GM18502 (cell line): ENCODE measurements at regions not wholly inside any gene's neighbourhood (a gene's known extent, or its start where the extent isn't known, plus 50 kb on each side); places are given as distances from the start of the nearest gene placed in this dataset.
"Not testable (repeated sequence)": the region's sequence is repeated elsewhere in the genome, so short reads cannot be mapped to it uniquely, and the experiment has no call there.

Source experiments
- ATAC-seq: cut with Tn5 transposase; IDR thresholded peaks from one replicate; pipeline ENCODE4 v1.9.1; 2021; ENCODE audit warnings: mild to moderate bottlenecking; ENCODE audit not compliant: unreplicated experiment, poor library complexity

GRCh38 chr5:17118631-17119030 lies 98.8 kb upstream of the BASP1 start:
- ATAC-seq: peak; percentile 73

DNA sequence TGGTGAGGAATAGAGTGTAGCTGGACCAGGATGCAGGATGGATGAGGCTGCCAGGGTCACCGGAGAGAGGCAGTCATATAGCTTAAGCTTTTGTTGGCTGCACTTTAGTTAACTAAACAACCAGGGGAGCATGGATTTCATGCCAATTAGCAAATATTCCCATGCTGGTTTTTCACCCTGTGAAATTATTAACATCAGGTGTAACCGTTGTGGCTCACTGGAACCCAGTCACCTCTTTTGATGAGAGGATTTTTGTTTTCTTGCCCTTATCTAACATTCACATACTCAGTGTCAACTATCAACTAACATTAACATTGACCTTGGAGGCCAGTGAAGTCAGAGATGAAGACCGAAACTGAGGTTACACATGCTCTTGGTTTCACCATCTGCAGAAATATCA lies 97.2 kb upstream of the BASP1 start:
- no peak for ATAC-seq

- no peak for ATAC-seq
Observed at GRCh38 chr5:17121776-17122175, 95.7 kb upstream of the BASP1 start.

GRCh38 chr5:17123010-17123409 lies 94.4 kb upstream of the BASP1 start:
- ATAC-seq: no peak

DNA sequence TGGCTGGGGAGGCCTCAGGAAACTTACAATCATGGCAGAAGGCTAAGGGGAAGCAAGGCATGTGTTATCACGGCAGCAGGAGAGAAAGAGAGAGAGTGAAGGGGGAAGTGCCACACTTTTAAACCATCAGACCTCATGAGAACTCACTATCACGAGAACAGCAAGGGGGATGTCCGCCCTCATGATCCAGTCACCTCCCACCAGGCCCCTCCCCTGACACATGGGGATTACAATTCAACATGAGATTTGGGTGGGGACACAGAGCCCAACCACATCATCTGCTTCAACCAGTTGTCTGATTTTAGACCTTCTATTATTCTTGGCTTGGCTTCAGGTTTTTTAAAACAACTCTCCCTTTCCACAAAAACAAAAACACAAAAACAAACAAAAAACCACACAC lies 93.7 kb upstream of the BASP1 start:
- not testable (repeated sequence) for ATAC-seq

DNA sequence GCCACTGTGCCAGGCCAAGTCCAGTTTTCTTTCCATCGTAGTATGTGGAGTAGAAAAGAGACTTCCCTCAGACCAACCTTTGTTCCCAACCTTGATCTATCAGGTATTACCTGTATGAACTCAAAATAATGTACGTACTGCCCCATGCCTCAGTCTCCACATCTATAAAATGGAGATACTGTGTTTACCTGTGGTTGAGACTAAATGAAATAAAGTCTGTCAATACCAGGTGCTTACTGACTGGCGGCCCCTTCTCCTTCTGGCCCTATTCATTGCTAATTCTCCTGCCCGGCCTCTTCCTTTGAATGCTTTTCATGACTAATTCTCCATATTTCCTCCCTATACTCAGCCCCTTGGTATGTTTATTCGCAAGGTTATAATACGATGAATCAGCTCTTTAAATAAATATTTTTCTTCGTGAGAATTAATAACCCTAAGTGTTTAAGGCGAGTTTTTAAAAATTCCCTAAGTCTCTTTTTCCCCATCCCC lies 89.6 kb upstream of the BASP1 start:
- ATAC-seq: no peak

GRCh38 chr5:17129093-17129849 lies 88.2 kb upstream of the BASP1 start:
- ATAC-seq: no peak

- not testable (repeated sequence) for ATAC-seq
Observed at GRCh38 chr5:17130302-17130701, 87.1 kb upstream of the BASP1 start.

DNA sequence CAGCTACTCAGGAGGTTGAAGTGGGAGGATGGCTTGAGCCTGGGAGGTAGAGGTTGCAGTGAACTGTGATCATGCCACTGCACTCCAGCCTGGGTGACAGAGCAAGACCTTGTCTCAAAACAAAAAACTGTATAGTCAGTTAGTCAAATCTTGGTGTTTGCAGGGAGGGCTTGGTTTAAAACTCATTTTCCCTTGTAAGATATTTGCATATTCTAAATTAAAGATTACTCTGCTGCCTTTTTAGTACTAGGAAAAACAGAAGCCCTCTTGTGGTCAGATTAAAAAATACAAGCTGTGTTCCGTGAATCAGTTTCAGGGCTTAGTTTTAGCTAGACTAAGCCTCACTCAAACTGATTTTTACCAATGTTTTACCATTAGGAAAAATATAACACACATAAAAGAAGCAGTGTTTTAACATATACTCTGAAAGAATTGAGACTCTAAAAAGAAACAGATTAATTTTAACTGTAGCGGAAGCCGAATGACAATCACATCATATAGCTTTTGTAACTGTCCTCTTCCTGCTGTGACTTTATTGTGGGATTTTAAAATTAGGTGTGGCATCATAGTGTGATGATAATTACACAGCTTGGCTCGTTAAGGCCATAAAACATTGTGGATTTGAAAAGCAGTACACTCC lies 84.9 kb upstream of the BASP1 start:
- peak; percentile 68 for ATAC-seq

GRCh38 chr5:17135050-17135449 lies 82.4 kb upstream of the BASP1 start:
- no peak for ATAC-seq

- ATAC-seq: no peak
Observed at GRCh38 chr5:17143335-17143734, 74.1 kb upstream of the BASP1 start.

DNA sequence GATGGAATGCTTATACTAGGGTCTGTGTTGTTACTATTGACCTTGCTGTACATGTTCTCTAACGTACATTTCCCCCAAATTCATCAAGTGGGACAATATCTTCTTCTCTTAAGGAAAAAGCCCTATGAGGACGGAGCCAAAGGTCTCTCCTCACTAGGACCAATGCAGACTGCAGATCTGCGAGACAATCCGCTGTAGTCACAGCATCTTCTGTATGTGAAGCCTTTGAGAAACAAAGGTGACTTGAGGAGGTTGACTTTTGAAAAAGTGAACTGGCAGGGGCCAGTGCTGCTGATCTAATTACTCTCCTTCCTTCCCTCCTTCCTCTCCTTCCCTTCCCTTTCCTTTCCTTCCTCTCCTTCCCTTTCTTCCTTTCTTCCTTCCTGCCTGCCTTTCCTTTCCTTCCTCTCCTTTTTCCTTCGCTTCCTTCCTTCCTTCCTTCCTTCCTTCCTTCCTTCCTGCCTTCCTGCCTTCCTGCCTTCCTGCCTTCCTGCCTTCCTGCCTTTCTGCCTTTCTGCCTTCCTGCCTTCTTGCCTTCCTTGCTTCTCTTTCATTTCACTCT lies 71.1 kb upstream of the BASP1 start:
- no peak for ATAC-seq

GRCh38 chr5:17147170-17147569 lies 70.3 kb upstream of the BASP1 start:
- no peak for ATAC-seq

DNA sequence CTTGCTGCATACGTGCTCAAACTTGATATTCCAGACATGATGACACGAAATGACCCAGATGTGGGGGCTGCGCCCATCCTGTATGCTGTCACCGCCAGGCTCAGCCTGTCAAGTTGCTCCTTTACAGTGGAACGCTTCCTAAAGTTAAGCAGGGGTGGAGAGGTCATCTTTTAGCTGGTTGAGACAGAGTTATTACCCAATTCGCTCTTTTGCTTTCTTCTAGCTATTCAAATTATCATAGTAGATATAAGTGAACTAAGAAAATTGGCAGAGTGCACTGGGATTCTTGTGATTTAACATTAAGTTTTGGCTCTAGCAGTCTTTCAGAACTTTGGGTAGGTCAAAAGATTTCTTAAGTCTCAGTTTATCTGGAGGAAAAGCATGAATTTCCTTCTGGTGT lies 69.8 kb upstream of the BASP1 start:
- no peak for ATAC-seq

GRCh38 chr5:17148481-17148880 lies 69.0 kb upstream of the BASP1 start:
- ATAC-seq: no peak

GRCh38 chr5:17149786-17150185 lies 67.6 kb upstream of the BASP1 start:
- no peak for ATAC-seq

DNA sequence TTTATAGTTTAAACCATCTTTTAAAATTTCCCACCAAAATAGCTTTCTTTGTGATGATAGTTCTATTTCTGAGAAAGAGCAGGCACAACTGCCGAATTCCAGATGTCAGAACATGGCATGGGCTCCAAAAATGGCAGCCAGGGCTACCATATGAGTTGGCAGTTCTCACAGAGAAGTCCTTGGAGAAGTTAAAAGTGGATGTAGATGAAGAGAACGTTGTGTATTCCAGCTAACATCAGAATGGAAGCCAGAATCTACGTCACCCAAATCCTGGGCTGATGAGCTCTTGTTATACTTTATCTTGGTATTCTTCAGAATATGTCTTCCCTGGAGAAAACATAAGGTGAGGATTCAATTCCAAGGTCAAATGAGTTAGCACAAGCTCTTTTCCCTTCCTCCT lies 66.9 kb upstream of the BASP1 start:
- no peak for ATAC-seq

GRCh38 chr5:17151686-17152085 lies 65.7 kb upstream of the BASP1 start:
- no peak for ATAC-seq

GRCh38 chr5:17154211-17154996 lies 63.0 kb upstream of the BASP1 start:
- no peak for ATAC-seq

DNA sequence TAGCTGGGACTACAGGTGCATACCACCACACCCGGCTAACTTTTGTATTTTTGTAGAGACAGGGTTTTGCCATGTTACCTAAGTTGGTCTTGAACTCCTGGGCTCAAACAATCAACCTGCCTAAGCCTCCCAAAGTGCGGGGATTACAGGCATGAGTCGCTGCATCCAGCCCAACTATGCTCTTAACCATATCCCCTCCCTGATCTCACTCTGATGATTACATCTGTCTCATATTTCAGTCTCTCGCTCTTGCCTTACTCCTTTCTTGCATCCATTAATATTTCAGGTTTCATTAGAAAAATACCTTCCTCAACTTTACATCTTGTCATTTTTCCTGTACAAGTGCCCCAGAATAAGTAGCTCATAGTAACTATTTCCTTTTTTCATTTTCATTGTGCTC lies 61.0 kb upstream of the BASP1 start:
- no peak for ATAC-seq

GRCh38 chr5:17157294-17157693 lies 60.1 kb upstream of the BASP1 start:
- no peak for ATAC-seq
